Keratinocyte (primary cell): ENCODE measurements at regions not wholly inside any gene's neighbourhood (a gene's known extent, or its start where the extent isn't known, plus 50 kb on each side); places are given as distances from the start of the nearest gene placed in this dataset.

Experiments
- EZH2 ChIP-seq: IDR thresholded peaks from one replicate; pipeline ENCODE4 v1.6.1; 2012; ENCODE audit warnings: inconsistent platforms, mild to moderate bottlenecking, low read length, moderate library complexity
- TF ChIP-seq, protein P1 (sequence below), 3 experiments: IDR thresholded peaks in 1 of 3; conservative IDR thresholded peaks in 1 of 3; optimal IDR thresholded peaks in 1 of 3; 2 replicates in 2 of 3; 3 replicates in 1 of 3; pipeline versions ENCODE3 to v1.5.1; 2011; ENCODE audit warnings: low read length in 3 of 3, mild to moderate bottlenecking in 3 of 3, moderate library complexity in 2 of 3, control low read depth in 1 of 3, inconsistent platforms in 1 of 3; ENCODE audit not compliant: insufficient read depth in 2 of 3; ENCODE audit errors: extremely low read depth in 1 of 3

DNA sequence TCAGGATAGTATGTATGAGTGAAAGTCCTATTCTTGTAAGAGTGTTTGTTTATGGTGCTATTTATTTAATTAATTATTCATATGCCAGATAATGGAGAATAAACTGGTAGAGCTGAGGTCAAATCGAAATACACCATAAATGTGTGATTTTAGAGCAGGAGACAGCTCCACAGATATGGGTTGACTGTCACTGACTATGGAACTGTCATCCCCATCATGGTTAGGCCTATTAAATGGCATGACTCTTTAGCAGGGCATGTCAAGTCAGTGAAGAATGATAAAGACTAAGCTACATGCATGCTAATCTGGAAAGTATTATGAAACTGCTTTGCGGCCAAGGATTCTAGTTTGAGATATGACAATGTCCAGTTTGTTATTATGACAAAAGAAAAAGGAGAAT, 658.6 kb downstream of the ISL1 start:
- TF ChIP-seq, protein P1, sequence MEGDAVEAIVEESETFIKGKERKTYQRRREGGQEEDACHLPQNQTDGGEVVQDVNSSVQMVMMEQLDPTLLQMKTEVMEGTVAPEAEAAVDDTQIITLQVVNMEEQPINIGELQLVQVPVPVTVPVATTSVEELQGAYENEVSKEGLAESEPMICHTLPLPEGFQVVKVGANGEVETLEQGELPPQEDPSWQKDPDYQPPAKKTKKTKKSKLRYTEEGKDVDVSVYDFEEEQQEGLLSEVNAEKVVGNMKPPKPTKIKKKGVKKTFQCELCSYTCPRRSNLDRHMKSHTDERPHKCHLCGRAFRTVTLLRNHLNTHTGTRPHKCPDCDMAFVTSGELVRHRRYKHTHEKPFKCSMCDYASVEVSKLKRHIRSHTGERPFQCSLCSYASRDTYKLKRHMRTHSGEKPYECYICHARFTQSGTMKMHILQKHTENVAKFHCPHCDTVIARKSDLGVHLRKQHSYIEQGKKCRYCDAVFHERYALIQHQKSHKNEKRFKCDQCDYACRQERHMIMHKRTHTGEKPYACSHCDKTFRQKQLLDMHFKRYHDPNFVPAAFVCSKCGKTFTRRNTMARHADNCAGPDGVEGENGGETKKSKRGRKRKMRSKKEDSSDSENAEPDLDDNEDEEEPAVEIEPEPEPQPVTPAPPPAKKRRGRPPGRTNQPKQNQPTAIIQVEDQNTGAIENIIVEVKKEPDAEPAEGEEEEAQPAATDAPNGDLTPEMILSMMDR (optimal IDR thresholded peaks at IDR 0.05 in 1 of 3, IDR thresholded peaks at IDR 0.05 in 1 of 3, conservative IDR thresholded peaks at IDR 0.05 in 1 of 3; ENCODE audit: extremely low read depth in 1 of 3, insufficient read depth in 2 of 3, low read length in 3 of 3) = no peak
- TF ChIP-seq EZH2 = no peak
